CD4-positive, alpha-beta T cell treated with Interferon alpha-2 for 1 hour (primary cell): ENCODE measurements at regions not wholly inside any gene's neighbourhood (a gene's known extent, or its start where the extent isn't known, plus 50 kb on each side); places are given as distances from the start of the nearest gene placed in this dataset.

Experiments
- DNase-seq, 2 donors: peaks; one replicate each; pipeline ENCODE4 v3.0.0-alpha.2; 2020 to 2022

GRCh38 chr18:45447355-45448265, 167.7 kb upstream of the SLC14A2 start:
- DNase-seq = no peak

- DNase-seq = no peak
Observed at GRCh38 chr18:45448871-45449270, 166.4 kb upstream of the SLC14A2 start.

GRCh38 chr18:45449418-45450227, 165.7 kb upstream of the SLC14A2 start:
- DNase-seq = no peak

GRCh38 chr18:45456090-45457021, 158.9 kb upstream of the SLC14A2 start:
- DNase-seq = peak in 1 of 2 donors; percentile 9

GRCh38 chr18:45458033-45458432, 157.2 kb upstream of the SLC14A2 start:
- no peak for DNase-seq

GRCh38 chr18:45462179-45462578, 153.1 kb upstream of the SLC14A2 start:
- DNase-seq = no peak

- DNase-seq = no peak
Observed at GRCh38 chr18:45463451-45463850, 151.8 kb upstream of the SLC14A2 start.

- DNase-seq = no peak
Observed at GRCh38 chr18:45464619-45465018, 150.7 kb upstream of the SLC14A2 start.

GRCh38 chr18:45467293-45467692, 148.0 kb upstream of the SLC14A2 start:
- no peak for DNase-seq

- no peak for DNase-seq
Observed at GRCh38 chr18:45467945-45468344, 147.3 kb upstream of the SLC14A2 start.

GRCh38 chr18:45478889-45479288, 136.4 kb upstream of the SLC14A2 start:
- no peak for DNase-seq

GRCh38 chr18:45480219-45481015, 134.9 kb upstream of the SLC14A2 start:
- DNase-seq = no peak

GRCh38 chr18:45481821-45482220, 133.5 kb upstream of the SLC14A2 start:
- no peak for DNase-seq

- no peak for DNase-seq
Observed at GRCh38 chr18:45482286-45482685, 133.0 kb upstream of the SLC14A2 start.

- no peak for DNase-seq
Observed at GRCh38 chr18:45487581-45487980, 127.7 kb upstream of the SLC14A2 start.

- no peak for DNase-seq
Observed at GRCh38 chr18:45488645-45489044, 126.6 kb upstream of the SLC14A2 start.

- DNase-seq = no peak
Observed at GRCh38 chr18:45493830-45494229, 121.4 kb upstream of the SLC14A2 start.

- DNase-seq = no peak
Observed at GRCh38 chr18:45494811-45495210, 120.5 kb upstream of the SLC14A2 start.

GRCh38 chr18:45496741-45497140, 118.5 kb upstream of the SLC14A2 start:
- no peak for DNase-seq

- no peak for DNase-seq
Observed at GRCh38 chr18:45497595-45498286, 117.5 kb upstream of the SLC14A2 start.

- DNase-seq = no peak
Observed at GRCh38 chr18:45498287-45498658, 117.0 kb upstream of the SLC14A2 start.
